GM12878 (cell line): ENCODE measurements at regions not wholly inside any gene's neighbourhood (a gene's known extent, or its start where the extent isn't known, plus 50 kb on each side); places are given as distances from the start of the nearest gene placed in this dataset.

ENCODE experiments used
- ATAC-seq: fragments of 200-7000 bp; cut with Tn5 transposase; 3 replicates; pipeline ENCODE4 v1.9.1; 2020; ENCODE audit warnings: mild to moderate bottlenecking, moderate library complexity
- BruUV-seq: library from RNA; stranded (reverse); fragments of 400-500 nt; replicated peaks from 2 replicates; lab custom pipeline; 2021; lab: Mats Ljungman, UMichigan
- CTCF ChIA-PET: fragments of 300-600 bp; sonication (Branson Sonifier 250); formaldehyde crosslinking; extraction: SDS; loops from one replicate; lab custom pipeline; 2021; ENCODE audit warnings: inconsistent platforms; lab: Yijun Ruan, JAX
- POLR2A ChIA-PET: fragments of 350-600 bp; formaldehyde crosslinking; extraction: SDS; loops from one replicate; lab custom pipeline; 2021; ENCODE audit warnings: inconsistent platforms; lab: Charles Lee
- RAD21 ChIA-PET: fragments of 300-600 bp; sonication (Branson Sonifier 250); formaldehyde crosslinking; loops from one replicate; lab custom pipeline; 2023; ENCODE audit warnings: antibody characterized with exemption; ENCODE audit not compliant: unreplicated experiment; lab: Charles Lee
- SMC1A ChIA-PET: fragments of 300-600 bp; sonication (Branson Sonifier 250); formaldehyde crosslinking; loops from one replicate; lab custom pipeline; 2023; ENCODE audit not compliant: unreplicated experiment, uncharacterized antibody; lab: Charles Lee
- DNase-seq: peaks from one replicate; pipeline ENCODE4 v3.0.0-alpha.2; 2011; ENCODE audit warnings: low read depth, low spot score
- FAIRE-seq: peaks from 3 replicates; lab custom pipeline; 2011; peaks lifted over from hg19 to GRCh38; lab: Jason Lieb, UNC
- H2AFZ ChIP-seq: 2 replicates; pipeline ENCODE4 v1.6.0; 2011; ENCODE audit warnings: low read depth, low read length, control low read depth; ENCODE audit not compliant: control insufficient read depth
- H3K27ac ChIP-seq: 2 replicates; pipeline ENCODE4 v1.5.1; 2011; ENCODE audit warnings: control low read depth; ENCODE audit not compliant: control insufficient read depth, insufficient read depth
- H3K27me3 ChIP-seq, 2 experiments: replicated peaks in 1 of 2; 2 replicates each; pipeline versions ENCODE4 v1.6.0 to v1.6.1; 2011; ENCODE audit warnings: low read length in 1 of 2; ENCODE audit not compliant: control insufficient read depth in 2 of 2, insufficient read depth in 2 of 2
- H3K36me3 ChIP-seq, 2 experiments: 2 replicates each; pipeline ENCODE4 v1.5.1; 2011; ENCODE audit warnings: low read length in 1 of 2; ENCODE audit not compliant: control insufficient read depth in 2 of 2, insufficient read depth in 2 of 2
- H3K4me1 ChIP-seq: 2 replicates; pipeline ENCODE4 v1.6.1; 2011; ENCODE audit warnings: mild to moderate bottlenecking, low read length, moderate library complexity, mixed read lengths; ENCODE audit not compliant: control insufficient read depth, insufficient read depth
- H3K4me2 ChIP-seq: 2 replicates; pipeline ENCODE4 v1.6.0; 2011; ENCODE audit warnings: control low read depth; ENCODE audit not compliant: control insufficient read depth, insufficient read depth
- H3K4me3 ChIP-seq: fragments of 200-600 bp; sonication (generic); 2 replicates; pipeline ENCODE4 v1.5.1; 2016
- H3K79me2 ChIP-seq: 2 replicates; pipeline ENCODE4 v1.6.0; 2011; ENCODE audit warnings: low read length; ENCODE audit not compliant: control insufficient read depth, insufficient read depth
- H3K9ac ChIP-seq: 2 replicates; pipeline ENCODE4 v1.8.0; 2011; ENCODE audit warnings: low read length, control low read depth, mixed read lengths; ENCODE audit not compliant: control insufficient read depth, insufficient read depth
- H3K9me3 ChIP-seq: replicated peaks from 3 replicates; pipeline ENCODE4 v1.5.1; 2011; ENCODE audit warnings: mild to moderate bottlenecking, low read length; ENCODE audit not compliant: control insufficient read depth, insufficient read depth
- H4K20me1 ChIP-seq: 2 replicates; pipeline ENCODE4 v1.6.0; 2011; ENCODE audit not compliant: control insufficient read depth, insufficient read depth
- ATF2 ChIP-seq: IDR thresholded peaks from 2 replicates; pipeline ENCODE4 v1.6.1; 2012; ENCODE audit warnings: low read length, inconsistent platforms
- BACH1 ChIP-seq: fragments of 450-650 bp; IDR thresholded peaks from 2 replicates; pipeline ENCODE4 v1.6.1; 2017; ENCODE audit warnings: mild to moderate bottlenecking, borderline replicate concordance
- CBFB ChIP-seq: IDR thresholded peaks from 2 replicates; pipeline ENCODE4 v1.6.1; 2016; ENCODE audit warnings: antibody characterized with exemption, low read depth
- KLF5 ChIP-seq: fragments of 450-650 bp; IDR thresholded peaks from 2 replicates; pipeline ENCODE4 v1.6.1; 2014; ENCODE audit warnings: mild to moderate bottlenecking; ENCODE audit not compliant: partially characterized antibody
- NFXL1 ChIP-seq: fragments of 450-650 bp; IDR thresholded peaks from 2 replicates; pipeline ENCODE4 v1.6.1; 2017; ENCODE audit warnings: antibody characterized with exemption, mild to moderate bottlenecking, borderline replicate concordance
- POLR2A ChIP-seq: IDR thresholded peaks from 2 replicates; pipeline ENCODE4 v1.6.1; 2011; ENCODE audit warnings: low read depth, mild to moderate bottlenecking, low read length
- SIX5 ChIP-seq: IDR thresholded peaks from 2 replicates; pipeline ENCODE4 v1.6.1; 2011; ENCODE audit warnings: mild to moderate bottlenecking, low read depth, low read length, moderate library complexity; ENCODE audit not compliant: severe bottlenecking
- SPI1 ChIP-seq: IDR thresholded peaks from 2 replicates; pipeline ENCODE4 v1.6.1; 2011; ENCODE audit warnings: low read depth, mild to moderate bottlenecking, low read length, moderate library complexity, borderline replicate concordance; ENCODE audit not compliant: insufficient read depth
- TAF1 ChIP-seq: IDR thresholded peaks from 2 replicates; pipeline ENCODE4 v1.6.1; 2011; ENCODE audit warnings: mild to moderate bottlenecking, low read depth, low read length, borderline replicate concordance
- TCF3 ChIP-seq: IDR thresholded peaks from 2 replicates; pipeline ENCODE4 v1.6.1; 2012; ENCODE audit warnings: low read depth, mild to moderate bottlenecking, low read length, borderline replicate concordance; ENCODE audit not compliant: insufficient read depth
- ZNF592 ChIP-seq: fragments of 450-650 bp; IDR thresholded peaks from 2 replicates; pipeline ENCODE4 v1.6.1; 2017; ENCODE audit warnings: mild to moderate bottlenecking, moderate library complexity
- ZSCAN29 ChIP-seq: fragments of 450-650 bp; IDR thresholded peaks from 2 replicates; pipeline ENCODE4 v1.6.1; 2017; ENCODE audit warnings: mild to moderate bottlenecking, moderate library complexity
- WGBS: methylation state at CpG from one replicate; pipeline ENCODE4 v1.1.6; 2016; ENCODE audit warnings: low lambda C conversion rate; ENCODE audit not compliant: insufficient replicate concordance, insufficient coverage; ENCODE audit errors: missing lambda C conversion rate; 5-methylcytosine and 5-hydroxymethylcytosine counted together
- in situ Hi-C: fragments of 300-500 bp; cut with MboI; formaldehyde crosslinking; loops from 9 replicates; pipeline ENCODE4 v1.14.3; 2018; ENCODE audit warnings: mixed read lengths
- intact Hi-C: fragments of 100-400 bp; cut with micrococcal nuclease; formaldehyde crosslinking; loops from one replicate; pipeline ENCODE4 v1.14.2; 2022; ENCODE audit not compliant: unreplicated experiment

GRCh38 chr2:122747670-122748069 is 992.2 kb downstream of the TSN start:
- ChIA-PET RAD21 (interaction anchor here (1.0 to 2.6 kb wide), 4 partner anchors 9 to 43 kb away, joined by 3 to 11 read pairs (median 4); no protein-coding TSS in a partner anchor), POLR2A (interaction anchor here (0.9 kb wide), 1 partner anchor 11 kb away, joined by 4 read pairs; no protein-coding TSS in a partner anchor), SMC1A (interaction anchor here (1.0 to 2.5 kb wide), 4 partner anchors 8 to 120 kb away, joined by 3 to 12 read pairs (median 4); no protein-coding TSS in a partner anchor), CTCF (interaction anchor here (1.3 to 1.4 kb wide), 3 partner anchors 10 to 558 kb away, joined by 3 to 5 read pairs (median 4); no protein-coding TSS in a partner anchor)
- 28% methylated on average over 2 of the region's 2 CpGs for WGBS
- Histone ChIP-seq H4K20me1 (no peaks in the 10 kb centered on the region), H3K27me3 (no peaks in the 10 kb centered on the region), H3K27ac (no peak overlapping the region), H3K4me3 (no peak overlapping the region), H3K4me1 (no peaks in the 10 kb centered on the region), H3K79me2 (no peaks in the 10 kb centered on the region), H3K36me3 (no peaks in the 10 kb centered on the region), H3K9ac (no peak overlapping the region), H3K4me2 (no peak overlapping the region), H2AFZ (no peak overlapping the region), H3K9me3 (no peaks in the 10 kb centered on the region)
- intact Hi-C loops: loop anchor here (1.0 to 5.0 kb wide), 5 partner anchors 95 to 773 kb away; no protein-coding TSS in a partner anchor
- in situ Hi-C loops: loop anchor here (10.0 kb wide), 1 partner anchor 773 kb away; no protein-coding TSS in a partner anchor
- ATAC-seq (peak; percentile 1; the same call in 1 of the 3 replicates), DNase-seq (no peak), FAIRE-seq (no peak)
- BruUV-seq: no TSS peak
- TF ChIP-seq ATF2 (no peak), ZSCAN29 (no peak), POLR2A (no peak), CBFB (no peak), SPI1 (no peak), TAF1 (no peak), SIX5 (no peak), TCF3 (no peak), KLF5 (no peak), NFXL1 (no peak), BACH1 (no peak), ZNF592 (no peak)
